Brain pericyte (primary cell): ENCODE measurements at regions not wholly inside any gene's neighbourhood (a gene's known extent, or its start where the extent isn't known, plus 50 kb on each side); places are given as distances from the start of the nearest gene placed in this dataset.
"Not testable (repeated sequence)": the region's sequence is repeated elsewhere in the genome, so short reads cannot be mapped to it uniquely, and the experiment has no call there.

Source experiments
- DNase-seq: peaks from one replicate; pipeline ENCODE4 v3.0.0-alpha.2; 2012; ENCODE audit warnings: low read depth, low spot score

- DNase-seq, result no peak
Observed at GRCh38 chr5:108461628-108462367, 79.9 kb upstream of the FBXL17 start.

- DNase-seq, result no peak
Observed at GRCh38 chr5:108459769-108460168, 77.9 kb upstream of the FBXL17 start.

- DNase-seq, result no peak
Observed at GRCh38 chr5:108451269-108451668, 69.4 kb upstream of the FBXL17 start.

GRCh38 chr5:108444130-108444529, 62.2 kb upstream of the FBXL17 start:
- DNase-seq, result not testable (repeated sequence)

- DNase-seq, result not testable (repeated sequence)
Observed at GRCh38 chr5:108442063-108442651, 60.3 kb upstream of the FBXL17 start.

GRCh38 chr5:108437425-108437824, 55.5 kb upstream of the FBXL17 start:
- no peak for DNase-seq

GRCh38 chr5:108436696-108437095, 54.8 kb upstream of the FBXL17 start:
- DNase-seq, result no peak

- no peak for DNase-seq
Observed at GRCh38 chr5:108433600-108433999, 51.7 kb upstream of the FBXL17 start.

- DNase-seq, result no peak
Observed at GRCh38 chr5:108432024-108432423, 50.1 kb upstream of the FBXL17 start.
